ENCODE measurements at regions not wholly inside any gene's neighbourhood (a gene's known extent, or its start where the extent isn't known, plus 50 kb on each side); places are given as distances from the start of the nearest gene placed in this dataset.
"Not testable (repeated sequence)": the region's sequence is repeated elsewhere in the genome, so short reads cannot be mapped to it uniquely, and the experiment has no call there.

GRCh38 chr20:19874040-19874727 is 116.1 kb downstream of the RIN2 start:
- DNase-seq (ENCODE audit: low read depth), result no peak

GRCh38 chr20:19875376-19876221 is 117.5 kb downstream of the RIN2 start:
- DNase-seq (ENCODE audit: low read depth), result no peak

DNA sequence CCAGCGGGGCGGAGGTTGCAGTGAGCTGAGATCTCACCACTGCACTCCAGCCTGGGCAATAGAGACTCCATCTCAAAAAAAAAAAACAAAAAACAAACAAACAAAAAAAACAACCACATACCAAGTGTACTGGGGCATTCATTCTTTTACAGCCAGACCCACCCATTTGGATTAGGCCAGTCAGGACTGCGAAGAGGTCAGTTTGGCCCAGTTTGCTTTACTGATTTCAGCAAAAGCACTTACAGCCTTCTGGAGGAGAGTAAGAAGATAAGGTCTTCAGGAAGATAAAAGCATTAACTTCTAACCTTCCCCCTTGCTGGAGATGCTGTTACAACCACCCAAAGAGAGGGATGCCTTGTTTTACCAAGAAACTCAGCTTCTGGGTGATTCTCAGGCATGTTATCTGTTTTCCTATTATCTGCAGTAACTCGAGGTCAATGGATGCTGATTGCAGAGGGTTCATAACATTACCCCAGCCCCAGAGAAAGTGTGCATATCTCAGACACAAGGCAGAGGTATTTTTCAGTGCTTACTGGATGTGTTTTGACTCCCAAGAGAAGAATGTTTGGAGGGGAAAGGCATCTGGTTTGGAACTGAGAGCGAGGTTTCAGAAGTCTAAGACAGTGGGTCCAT is 118.9 kb downstream of the RIN2 start:
- DNase-seq (ENCODE audit: low read depth), result no peak

DNA sequence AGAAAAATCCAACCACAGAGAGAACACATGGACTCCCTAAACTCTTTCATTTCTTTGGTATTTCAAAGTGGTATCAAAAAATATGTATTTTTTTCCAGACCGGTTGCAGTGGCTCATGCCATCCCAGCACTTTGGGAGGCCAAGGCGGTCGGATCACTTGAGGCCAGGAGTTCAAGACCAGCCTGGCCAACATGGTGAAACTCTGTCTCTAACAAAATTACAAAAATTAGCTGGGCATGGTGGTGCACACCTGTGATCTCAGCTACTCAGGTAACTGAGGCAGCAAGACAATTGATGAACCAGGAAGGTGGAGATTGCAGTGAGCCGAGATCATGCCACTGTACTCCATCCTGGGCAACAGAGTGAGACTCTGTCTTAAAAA is 121.8 kb downstream of the RIN2 start:
- not testable (repeated sequence) for DNase-seq (ENCODE audit: low read depth)

DNA sequence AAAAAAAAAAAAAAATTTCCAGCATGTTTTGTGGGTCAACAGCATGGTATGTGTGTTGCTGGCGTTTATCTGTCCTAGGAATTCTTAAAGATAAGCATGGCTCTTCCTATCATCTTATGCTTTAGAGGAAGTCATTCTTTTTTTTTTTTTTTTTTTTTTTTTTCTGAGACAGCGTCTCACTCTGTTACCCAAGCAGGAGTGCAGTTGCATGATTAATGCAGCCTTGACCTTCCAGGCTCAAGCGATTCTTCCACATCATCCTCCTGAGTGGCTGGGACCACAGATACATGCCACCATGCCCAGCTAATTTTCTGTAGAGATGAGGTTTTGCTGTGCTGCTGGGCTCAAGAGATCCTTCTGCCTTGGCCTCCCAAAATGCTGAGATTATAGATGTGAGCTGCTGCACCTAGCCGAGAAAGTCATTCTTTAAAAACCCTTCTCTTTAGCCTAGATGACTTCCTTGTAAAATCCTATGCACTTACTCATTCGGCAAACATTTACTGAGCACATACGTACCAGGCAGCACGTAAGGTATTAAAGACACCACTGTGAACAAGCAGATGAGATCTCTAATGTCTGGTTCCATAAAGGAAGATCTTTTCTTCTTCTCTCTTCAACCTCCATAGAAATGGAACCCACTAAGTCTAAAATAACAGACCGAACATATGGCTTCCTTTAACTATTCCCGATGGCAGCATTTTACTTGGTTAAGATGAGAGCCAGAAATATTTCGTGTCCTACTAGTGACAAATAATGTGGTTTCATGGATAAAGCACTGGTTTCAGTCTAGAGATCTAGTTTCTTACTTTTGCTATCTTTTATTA is 122.4 kb downstream of the RIN2 start:
- DNase-seq (ENCODE audit: low read depth), result no peak

GRCh38 chr20:19881080-19881840 is 123.2 kb downstream of the RIN2 start:
- no peak for DNase-seq (ENCODE audit: low read depth)

DNA sequence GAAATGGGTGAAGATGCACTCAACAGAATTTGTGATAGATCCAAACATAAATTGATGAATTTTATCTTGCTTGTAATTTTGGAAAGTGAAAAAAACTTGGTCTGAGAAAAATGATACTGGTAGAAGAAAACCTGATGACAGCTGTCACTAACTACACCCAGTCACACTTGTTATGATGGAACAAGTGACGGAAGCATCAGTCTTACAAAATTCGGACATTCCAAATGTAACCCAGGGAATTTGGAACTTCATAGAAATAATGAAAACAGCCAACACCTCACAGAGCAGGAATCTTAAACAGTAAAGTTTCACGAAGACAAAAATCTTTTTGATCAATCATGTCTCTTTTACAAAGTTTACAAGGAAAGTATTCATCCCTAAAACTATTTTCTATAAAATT is 123.9 kb downstream of the RIN2 start:
- DNase-seq (ENCODE audit: low read depth), result no peak

DNA sequence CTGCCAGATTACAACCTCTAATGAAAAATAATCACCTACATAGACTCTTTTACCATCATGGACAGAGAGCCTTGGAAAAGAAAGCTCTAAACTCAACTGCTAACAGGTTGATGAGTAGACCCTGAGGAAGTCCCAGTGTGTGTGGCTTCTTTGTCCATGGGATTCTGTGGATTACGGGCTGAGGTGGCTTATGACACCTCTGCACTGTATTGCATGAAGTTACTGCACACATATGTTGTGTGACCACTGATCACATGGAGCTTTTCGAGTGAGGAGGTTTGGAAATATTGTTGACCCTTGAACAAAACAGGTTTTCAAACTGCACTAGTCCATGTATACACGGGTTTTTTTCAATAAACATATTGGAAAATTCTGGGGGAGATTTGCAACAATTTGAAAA is 124.4 kb downstream of the RIN2 start:
- DNase-seq (ENCODE audit: low read depth), result no peak

- DNase-seq (ENCODE audit: low read depth), result no peak
Measured at GRCh38 chr20:19883501-19883900, 125.4 kb downstream of the RIN2 start.

DNA sequence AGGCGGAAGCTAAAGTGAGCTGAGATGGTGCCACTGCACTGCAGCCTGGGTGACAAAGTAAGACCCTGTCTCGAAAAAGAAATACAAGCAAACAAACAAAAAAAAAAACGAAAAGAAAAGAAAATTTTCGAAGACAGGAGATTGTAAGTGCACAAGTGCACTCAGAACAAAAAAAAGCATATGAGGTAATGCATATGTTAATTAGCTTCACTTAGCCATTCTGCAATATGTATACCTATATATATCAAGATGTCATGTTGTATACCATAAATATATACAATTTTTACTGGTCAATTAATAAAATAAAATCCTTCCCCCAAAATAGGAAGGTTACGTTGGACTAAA is 127.5 kb downstream of the RIN2 start:
- DNase-seq (ENCODE audit: low read depth), result no peak

DNA sequence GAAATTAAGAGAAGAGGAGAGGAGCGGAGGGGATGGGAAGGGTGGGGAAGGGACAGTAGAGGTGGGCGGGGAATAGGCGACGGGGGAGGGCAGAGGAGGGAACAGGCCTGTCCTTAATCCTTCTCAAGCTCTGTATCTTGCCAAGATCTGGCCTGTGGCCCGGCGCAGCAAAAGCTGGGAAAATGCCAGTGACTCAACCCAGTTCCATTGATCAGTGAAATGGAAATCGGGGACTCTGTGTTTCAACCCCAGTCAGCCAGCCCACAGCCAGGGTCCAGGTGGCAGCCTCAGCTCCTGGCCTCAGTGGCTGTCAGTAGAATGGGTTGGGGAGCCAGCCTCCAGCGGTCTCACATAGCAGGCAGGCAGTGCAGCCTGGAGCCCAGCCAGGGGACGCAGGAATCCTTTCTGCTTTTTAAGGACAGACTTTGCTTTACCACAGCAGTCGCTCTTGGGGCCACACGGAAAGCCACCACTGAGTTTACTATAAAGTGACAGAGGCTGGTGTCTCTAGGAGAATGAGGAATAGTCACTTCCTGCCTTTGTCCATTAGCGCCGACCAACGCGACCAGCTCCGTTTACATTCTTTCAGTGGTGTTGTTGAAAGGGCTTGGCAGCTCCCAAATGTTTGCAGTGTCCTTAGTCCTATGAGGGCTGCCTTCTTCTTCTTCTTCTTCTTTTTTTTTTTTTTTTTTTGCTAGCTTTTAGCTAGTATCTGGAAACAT is 128.0 kb downstream of the RIN2 start:
- DNase-seq (ENCODE audit: low read depth), result no peak

DNA sequence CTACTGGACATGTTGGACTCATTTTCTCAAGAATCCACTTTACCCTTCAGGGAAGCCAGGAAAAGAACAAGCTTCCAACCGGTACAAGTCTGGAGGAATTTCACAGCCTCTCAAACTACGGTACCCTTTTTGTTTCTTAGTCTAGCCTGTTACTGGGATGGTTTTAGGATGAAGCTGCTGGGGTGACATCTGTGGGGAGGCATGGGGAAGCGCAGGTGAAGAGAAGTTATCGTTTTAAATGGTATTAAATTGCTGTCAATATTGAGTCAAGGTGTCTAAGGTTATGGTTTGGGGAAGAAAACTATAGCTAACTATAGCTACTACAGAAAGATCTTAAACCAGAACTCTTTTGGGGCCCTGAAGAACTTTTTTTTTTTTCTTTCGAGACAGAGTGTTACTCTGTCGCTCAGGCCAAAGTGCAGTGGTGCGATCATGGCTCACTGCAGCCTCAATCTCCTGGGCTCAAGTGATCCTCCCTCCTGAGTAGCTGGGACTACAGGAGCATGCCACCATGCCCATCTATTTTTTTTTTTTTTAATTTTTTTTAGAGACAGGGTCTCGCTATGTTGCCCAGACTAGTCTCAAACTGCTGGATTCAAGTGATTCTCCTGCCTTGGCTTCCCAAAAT is 128.7 kb downstream of the RIN2 start:
- no peak for DNase-seq (ENCODE audit: low read depth)

GRCh38 chr20:19887556-19888268 is 129.4 kb upstream of the NAA20 start:
- DNase-seq (ENCODE audit: low read depth), result no peak

DNA sequence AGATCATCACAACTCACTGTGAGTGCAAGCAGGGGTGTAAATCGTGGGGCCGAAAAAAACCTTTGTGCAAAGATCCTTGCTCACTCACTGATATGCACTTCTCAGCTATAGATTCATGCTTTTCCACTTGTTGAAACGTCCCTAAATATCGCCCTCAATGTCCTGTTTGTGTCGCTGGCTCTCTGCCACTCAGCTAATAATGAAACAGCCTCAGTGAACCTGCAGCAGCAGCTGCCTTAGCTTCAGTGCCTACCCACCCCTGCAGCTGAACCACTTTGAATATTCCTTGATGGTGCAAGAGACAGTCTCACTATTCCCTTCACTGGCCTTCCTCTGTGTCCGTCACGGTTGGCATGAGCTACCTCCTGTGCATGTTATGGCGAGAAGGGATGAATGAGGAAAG is 128.9 kb upstream of the NAA20 start:
- DNase-seq (ENCODE audit: low read depth), result no peak

GRCh38 chr20:19889011-19889953 is 127.9 kb upstream of the NAA20 start:
- DNase-seq (ENCODE audit: low read depth), result no peak

DNA sequence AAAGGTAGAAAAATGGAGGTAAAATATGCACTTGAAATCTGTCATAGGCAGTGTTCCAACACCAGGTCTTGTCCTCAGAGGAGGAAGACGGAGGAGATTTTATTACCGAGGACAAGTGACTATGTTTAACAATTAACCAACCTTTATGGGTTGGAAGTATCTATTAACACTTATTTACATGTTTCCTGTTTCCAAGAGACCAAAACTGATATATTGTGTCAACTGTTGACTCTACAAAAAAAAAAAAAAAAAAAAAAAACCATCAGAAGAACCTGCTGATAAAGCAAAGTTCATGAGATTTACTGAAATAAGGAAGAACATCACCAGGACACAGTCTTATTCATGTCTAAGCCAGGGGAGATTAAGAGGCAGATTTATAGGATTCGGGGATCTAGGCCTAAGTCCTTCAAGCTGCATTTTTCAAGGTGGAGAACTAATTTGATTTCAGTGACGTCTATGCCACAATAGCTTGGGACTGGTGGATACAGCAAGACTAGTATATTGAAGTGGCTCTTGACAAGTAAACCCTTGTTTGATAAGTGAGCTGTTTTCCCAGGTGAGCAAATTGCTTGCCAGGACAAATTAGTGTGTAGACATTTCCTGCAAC is 126.6 kb upstream of the NAA20 start:
- DNase-seq (ENCODE audit: low read depth), result no peak

DNA sequence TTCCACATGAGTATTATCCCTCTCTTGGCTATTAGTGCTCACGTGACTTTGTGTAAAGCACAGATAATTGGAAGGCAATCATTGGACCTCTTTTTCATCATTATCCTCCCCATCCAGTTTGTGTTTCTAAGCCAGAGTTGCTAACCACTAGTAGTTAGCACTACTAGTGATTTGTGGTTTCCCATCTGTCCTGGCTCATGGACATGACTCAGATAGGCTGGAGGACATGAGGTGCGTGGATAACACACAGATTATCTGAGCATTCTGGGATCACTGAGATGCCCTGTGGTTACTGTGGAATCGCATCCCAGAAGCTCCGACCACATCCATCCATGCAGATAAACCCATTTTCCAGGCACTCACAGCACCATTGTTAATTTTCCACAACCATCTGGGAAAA is 123.8 kb upstream of the NAA20 start:
- DNase-seq (ENCODE audit: low read depth), result no peak

DNA sequence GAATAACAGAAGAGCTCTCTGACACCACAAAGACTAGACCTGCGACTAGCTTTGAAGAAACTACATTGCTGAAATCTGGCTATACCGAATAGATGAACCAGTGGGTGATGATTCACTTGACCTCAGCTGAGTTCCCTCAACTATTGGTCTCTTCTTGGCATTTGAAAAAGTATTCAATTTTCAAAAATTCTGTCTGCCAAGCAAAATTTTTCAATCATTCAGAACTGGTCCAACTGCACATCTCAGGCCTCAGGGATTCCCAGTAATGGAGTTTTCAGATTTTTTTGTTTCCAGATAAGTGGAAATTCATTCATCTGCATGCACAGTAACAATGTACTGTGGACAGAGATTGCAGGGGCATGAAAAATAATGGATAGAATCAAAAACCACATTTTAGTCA is 121.4 kb upstream of the NAA20 start:
- no peak for DNase-seq (ENCODE audit: low read depth)

Data from activated T-helper 1 cell treated with Interleukin-2 at 50 U/mL for 16 hours (primary cell).